ENCODE measurements at regions not wholly inside any gene's neighbourhood (a gene's known extent, or its start where the extent isn't known, plus 50 kb on each side); places are given as distances from the start of the nearest gene placed in this dataset.

DNA sequence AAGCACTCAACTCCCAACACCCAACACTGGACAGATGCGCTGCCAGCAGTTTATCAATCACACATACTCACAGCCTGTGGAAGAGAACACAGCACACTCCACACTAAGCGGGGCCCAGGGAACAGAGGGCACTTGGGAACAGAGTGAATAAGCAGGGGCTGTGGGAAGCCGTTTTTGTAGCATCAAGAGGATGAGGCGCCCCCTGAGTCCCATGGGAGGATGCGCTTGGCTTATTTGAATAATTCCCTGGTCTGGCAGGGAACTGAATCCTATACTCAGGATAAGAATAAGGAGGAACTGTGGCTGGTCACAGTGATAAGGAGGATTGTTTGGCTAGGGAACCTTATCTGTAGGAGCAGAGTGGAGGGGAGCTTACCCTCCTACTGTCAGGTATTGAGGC lies 96.1 kb upstream of the DNAH5 start:
- Histone ChIP-seq H3K4me2 (ENCODE audit: low read depth, low read length) (no peak overlapping the region), H2AFZ (ENCODE audit: low read length) (no peak overlapping the region), H3K4me3 (replicated peaks in 1 of 3; ENCODE audit: insufficient read depth in 1 of 3, low read depth in 2 of 3, low read length in 3 of 3) (no peak overlapping the region), H3K79me2 (ENCODE audit: insufficient read depth, low read length) (no peaks in the 10 kb centered on the region), H4K20me1 (ENCODE audit: insufficient read depth, low read length) (no peaks in the 10 kb centered on the region), H3K4me1 (ENCODE audit: insufficient read depth, low read length) (peaks cover 40% of the 10 kb centered on the region), H3K27me3 (ENCODE audit: control insufficient read depth in 1 of 2, insufficient read depth in 2 of 2, low read length in 2 of 2) (no peaks in the 10 kb centered on the region; a peak in 1 of 5 replicates), H3K27ac (ENCODE audit: extremely low read length, insufficient read depth, low read length) (no peak overlapping the region), H3K9ac (ENCODE audit: insufficient read depth, low read depth, low read length) (no peak overlapping the region), H3K36me3 (replicated peaks in 1 of 2; ENCODE audit: control insufficient read depth in 1 of 2, insufficient read depth in 2 of 2, low read length in 2 of 2) (no peaks in the 10 kb centered on the region), H3K9me3 (ENCODE audit: low read length) (no peaks in the 10 kb centered on the region)
- 63% methylated on average over 5 of the region's 5 CpGs for WGBS (ENCODE audit: low lambda C conversion rate)
- intact Hi-C loops (cut with micrococcal nuclease; ENCODE audit: unreplicated experiment) (no loop called here), in situ Hi-C loops (cut with HindIII; ENCODE audit: extremely low pct_ligation_motif_present, low pct_unique_long_range_greater_than_20kb) (no loop called here)
- ATAC-seq (no peak), DNase-seq (ENCODE audit: low spot score) (no peak), FAIRE-seq (no peak)
- no TSS peak for BruUV-seq (replicated peaks)
- POLR2A ChIA-PET: no interaction called here
- CTCF ChIA-PET (ENCODE audit: low intra/inter-chr PET ratio, low total read pairs): no interaction called here
- TF ChIP-seq MEIS1 (CRISPR knock-in tag; IDR thresholded peaks at IDR 0.05; ENCODE audit: borderline replicate concordance) (no peak), FOXO1 (CRISPR knock-in tag; IDR thresholded peaks at IDR 0.05) (no peak), ZNF652 (CRISPR knock-in tag; IDR thresholded peaks at IDR 0.05; ENCODE audit: borderline replicate concordance, low read depth) (no peak), STAG1 (CRISPR knock-in tag; IDR thresholded peaks at IDR 0.05) (no peak), ZNF263 (CRISPR knock-in tag; IDR thresholded peaks at IDR 0.05) (no peak), CSRNP1 (CRISPR knock-in tag; IDR thresholded peaks at IDR 0.05) (no peak), FOXK2 (IDR thresholded peaks at IDR 0.05) (no peak), SPEN (CRISPR knock-in tag; IDR thresholded peaks at IDR 0.05; ENCODE audit: low read depth) (no peak), FLYWCH1 (CRISPR knock-in tag; IDR thresholded peaks at IDR 0.05) (no peak), ZNF407 (CRISPR knock-in tag; IDR thresholded peaks at IDR 0.05; ENCODE audit: not compliant biosample characterization) (no peak), ZNF790 (CRISPR knock-in tag; IDR thresholded peaks at IDR 0.05; ENCODE audit: borderline replicate concordance) (no peak), SRSF4 (IDR thresholded peaks at IDR 0.05; ENCODE audit: low read depth, low read length, poor library complexity, severe bottlenecking) (no peak), SALL2 (CRISPR knock-in tag; IDR thresholded peaks at IDR 0.05) (no peak)
- TF ChIP-seq, protein P1, sequence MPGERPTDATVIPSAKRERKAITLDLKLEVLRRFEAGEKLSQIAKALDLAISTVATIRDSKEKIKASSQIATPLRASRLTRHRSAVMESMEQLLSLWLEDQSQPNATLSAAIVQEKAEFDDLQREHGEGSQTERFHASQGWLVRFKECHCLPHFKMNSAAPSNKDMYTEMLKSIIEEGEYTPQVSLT (CRISPR knock-in tag; IDR thresholded peaks at IDR 0.05; ENCODE audit: borderline replicate concordance, low read depth): no peak

Data from HepG2 (cell line).